ENCODE measurements at regions not wholly inside any gene's neighbourhood (a gene's known extent, or its start where the extent isn't known, plus 50 kb on each side); places are given as distances from the start of the nearest gene placed in this dataset.

DNA sequence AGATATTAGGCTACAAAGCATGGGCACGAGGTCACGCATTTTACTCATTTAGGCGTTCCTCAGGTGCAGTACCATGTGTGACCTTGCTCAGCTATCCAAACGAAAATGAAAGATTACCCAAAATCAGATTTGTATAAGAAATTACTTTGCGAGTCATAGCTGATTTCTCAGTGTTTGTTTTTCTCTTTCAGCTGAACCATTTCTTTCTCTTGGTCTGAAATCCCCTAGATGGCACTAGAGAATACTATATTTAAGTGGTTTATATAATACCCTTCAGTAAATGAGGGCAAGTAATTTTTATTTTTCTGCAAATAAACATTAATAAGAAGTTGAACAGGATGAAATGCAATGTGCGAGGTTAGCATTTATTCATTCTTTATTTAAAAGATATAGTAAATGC lies 496.6 kb downstream of the STIM2 start:
- TF ChIP-seq, protein P1, sequence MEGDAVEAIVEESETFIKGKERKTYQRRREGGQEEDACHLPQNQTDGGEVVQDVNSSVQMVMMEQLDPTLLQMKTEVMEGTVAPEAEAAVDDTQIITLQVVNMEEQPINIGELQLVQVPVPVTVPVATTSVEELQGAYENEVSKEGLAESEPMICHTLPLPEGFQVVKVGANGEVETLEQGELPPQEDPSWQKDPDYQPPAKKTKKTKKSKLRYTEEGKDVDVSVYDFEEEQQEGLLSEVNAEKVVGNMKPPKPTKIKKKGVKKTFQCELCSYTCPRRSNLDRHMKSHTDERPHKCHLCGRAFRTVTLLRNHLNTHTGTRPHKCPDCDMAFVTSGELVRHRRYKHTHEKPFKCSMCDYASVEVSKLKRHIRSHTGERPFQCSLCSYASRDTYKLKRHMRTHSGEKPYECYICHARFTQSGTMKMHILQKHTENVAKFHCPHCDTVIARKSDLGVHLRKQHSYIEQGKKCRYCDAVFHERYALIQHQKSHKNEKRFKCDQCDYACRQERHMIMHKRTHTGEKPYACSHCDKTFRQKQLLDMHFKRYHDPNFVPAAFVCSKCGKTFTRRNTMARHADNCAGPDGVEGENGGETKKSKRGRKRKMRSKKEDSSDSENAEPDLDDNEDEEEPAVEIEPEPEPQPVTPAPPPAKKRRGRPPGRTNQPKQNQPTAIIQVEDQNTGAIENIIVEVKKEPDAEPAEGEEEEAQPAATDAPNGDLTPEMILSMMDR (IDR thresholded peaks at IDR 0.05), result no peak
- TF ChIP-seq POLR2A (IDR thresholded peaks at IDR 0.05), result no peak
